Stomach (tissue), 4 donors: ENCODE measurements at regions not wholly inside any gene's neighbourhood (a gene's known extent, or its start where the extent isn't known, plus 50 kb on each side); places are given as distances from the start of the nearest gene placed in this dataset.

Experiments used
- EP300 ChIP-seq: sonication (generic); formaldehyde crosslinking; IDR thresholded peaks from one replicate; pipeline ENCODE4 v1.6.1; 2017; ENCODE audit warnings: antibody characterized with exemption
- POLR2A ChIP-seq, 4 donors: fragments of 450-650 bp; IDR thresholded peaks; one replicate each; pipeline ENCODE4 v1.6.1; 2016; ENCODE audit warnings: antibody characterized with exemption in 4 of 4, control low read depth in 2 of 4, mild to moderate bottlenecking in 1 of 4, moderate library complexity in 1 of 4
- POLR2AphosphoS5 ChIP-seq, 3 donors: sonication (generic); formaldehyde crosslinking; IDR thresholded peaks; one replicate each; pipeline ENCODE4 v1.6.1; 2016; ENCODE audit warnings: antibody characterized with exemption in 3 of 3
- TF ChIP-seq, protein P1 (sequence below), 7 experiments: fragments of 450-650 bp in 4 of 7; fragments of 200-600 bp in 3 of 7; sonication (generic) in 3 of 7; IDR thresholded peaks; one replicate each; pipeline ENCODE4 v1.5.1; 2016 to 2019; ENCODE audit warnings: antibody characterized with exemption in 7 of 7, control low read depth in 2 of 7, mild to moderate bottlenecking in 1 of 7

DNA sequence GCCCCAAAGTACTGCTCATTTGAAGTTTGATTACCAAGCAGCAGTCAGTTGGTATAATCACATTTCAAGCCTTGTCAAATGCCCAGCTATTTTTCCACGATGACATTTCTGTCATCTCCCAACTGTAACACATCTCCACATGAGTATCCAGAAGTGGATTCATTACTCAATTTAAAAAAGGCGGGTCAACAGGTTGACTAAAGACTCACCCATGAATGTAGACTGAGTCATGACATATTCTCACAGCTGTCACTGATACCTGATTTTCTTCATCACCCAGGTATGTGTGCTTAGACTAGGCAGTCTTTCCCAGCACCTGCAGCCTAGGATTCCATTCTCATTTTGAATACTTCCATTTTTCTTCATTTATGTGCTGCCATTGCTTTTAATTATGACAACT lies 75.1 kb upstream of the DBX2 start:
- TF ChIP-seq, protein P1, sequence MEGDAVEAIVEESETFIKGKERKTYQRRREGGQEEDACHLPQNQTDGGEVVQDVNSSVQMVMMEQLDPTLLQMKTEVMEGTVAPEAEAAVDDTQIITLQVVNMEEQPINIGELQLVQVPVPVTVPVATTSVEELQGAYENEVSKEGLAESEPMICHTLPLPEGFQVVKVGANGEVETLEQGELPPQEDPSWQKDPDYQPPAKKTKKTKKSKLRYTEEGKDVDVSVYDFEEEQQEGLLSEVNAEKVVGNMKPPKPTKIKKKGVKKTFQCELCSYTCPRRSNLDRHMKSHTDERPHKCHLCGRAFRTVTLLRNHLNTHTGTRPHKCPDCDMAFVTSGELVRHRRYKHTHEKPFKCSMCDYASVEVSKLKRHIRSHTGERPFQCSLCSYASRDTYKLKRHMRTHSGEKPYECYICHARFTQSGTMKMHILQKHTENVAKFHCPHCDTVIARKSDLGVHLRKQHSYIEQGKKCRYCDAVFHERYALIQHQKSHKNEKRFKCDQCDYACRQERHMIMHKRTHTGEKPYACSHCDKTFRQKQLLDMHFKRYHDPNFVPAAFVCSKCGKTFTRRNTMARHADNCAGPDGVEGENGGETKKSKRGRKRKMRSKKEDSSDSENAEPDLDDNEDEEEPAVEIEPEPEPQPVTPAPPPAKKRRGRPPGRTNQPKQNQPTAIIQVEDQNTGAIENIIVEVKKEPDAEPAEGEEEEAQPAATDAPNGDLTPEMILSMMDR (IDR thresholded peaks at IDR 0.05), result no peak
- TF ChIP-seq POLR2A (IDR thresholded peaks at IDR 0.05) (no peak), POLR2AphosphoS5 (IDR thresholded peaks at IDR 0.05) (no peak), EP300 (no peak)
